Activated CD4-positive, alpha-beta T cell treated with anti-CD3 and anti-CD28 coated beads for 36 hours (primary cell): ENCODE measurements at regions not wholly inside any gene's neighbourhood (a gene's known extent, or its start where the extent isn't known, plus 50 kb on each side); places are given as distances from the start of the nearest gene placed in this dataset.

Source experiments
- ATAC-seq: fragments of 200-7000 bp; cut with Tn5 transposase; one replicate; pipeline ENCODE4 v1.10.0; 2021; ENCODE audit warnings: mild to moderate bottlenecking, moderate library complexity
- CTCF ChIA-PET: fragments of 350-600 bp; sonication (Branson Sonifier 250); formaldehyde crosslinking; loops from one replicate; lab custom pipeline; 2021; ENCODE audit warnings: antibody characterized with exemption; lab: Charles Lee
- POLR2A ChIA-PET: fragments of 350-600 bp; sonication (Branson Sonifier 250); formaldehyde crosslinking; loops from one replicate; lab custom pipeline; 2021; ENCODE audit warnings: antibody characterized with exemption, inconsistent platforms; lab: Charles Lee
- DNase-seq: peaks from one replicate; pipeline ENCODE4 v3.0.0-alpha.2; 2020
- H3K27ac Mint-ChIP-seq: one replicate; pipeline ENCODE4 v1.8.0; 2021; ENCODE audit warnings: mixed read lengths
- H3K27me3 Mint-ChIP-seq: one replicate; pipeline ENCODE4 v1.8.0; 2021; ENCODE audit warnings: mixed read lengths
- H3K36me3 Mint-ChIP-seq: one replicate; pipeline ENCODE4 v1.8.0; 2021; ENCODE audit warnings: low read depth, mixed read lengths
- H3K4me1 Mint-ChIP-seq: one replicate; pipeline ENCODE4 v1.8.0; 2021; ENCODE audit warnings: mixed read lengths
- H3K4me3 Mint-ChIP-seq: one replicate; pipeline ENCODE4 v1.8.0; 2021; ENCODE audit warnings: mild to moderate bottlenecking, moderate library complexity, mixed read lengths
- H3K9me3 Mint-ChIP-seq: one replicate; pipeline ENCODE4 v1.8.0; 2021; ENCODE audit warnings: low read depth, mixed read lengths
- intact Hi-C, 2 experiments: fragments of 100-400 bp; cut with DNase I in 1 of 2; cut with micrococcal nuclease in 1 of 2; formaldehyde crosslinking; loops; one replicate each; pipeline versions ENCODE4 v1.14.2 to v1.15.1; 2022 to 2024; cut with DNase I, micrococcal nuclease

GRCh38 chr10:113347508-113347907, 205.3 kb upstream of the HABP2 start:
- Mint-ChIP-seq H3K36me3 (no peaks in the 10 kb centered on the region), H3K4me1 (no peaks in the 10 kb centered on the region), H3K4me3 (no peak overlapping the region), H3K9me3 (no peaks in the 10 kb centered on the region), H3K27me3 (peaks cover 4% of the 10 kb centered on the region), H3K27ac (no peak overlapping the region)
- intact Hi-C loops = no loop called here
- ChIA-PET CTCF (no interaction called here), POLR2A (no interaction called here)
- no peak for DNase-seq
- no peak for ATAC-seq

GRCh38 chr10:113348694-113349093, 204.2 kb upstream of the HABP2 start:
- H3K4me1 Mint-ChIP-seq = no peaks in the 10 kb centered on the region
- CTCF ChIA-PET = interaction anchor here (0.6 kb wide), 1 partner anchor 1246 kb away, joined by 3 read pairs; no protein-coding TSS in a partner anchor
- DNase-seq = no peak

GRCh38 chr10:113350311-113351040, 202.4 kb upstream of the HABP2 start:
- no peak for DNase-seq
- intact Hi-C loops = no loop called here
- no peaks in the 10 kb centered on the region for H3K9me3 Mint-ChIP-seq
- peaks cover 4% of the 10 kb centered on the region for H3K27me3 Mint-ChIP-seq
- CTCF ChIA-PET = no interaction called here
- POLR2A ChIA-PET = no interaction called here
- H3K4me3 Mint-ChIP-seq = no peak overlapping the region
- no peak overlapping the region for H3K27ac Mint-ChIP-seq
- H3K36me3 Mint-ChIP-seq = no peaks in the 10 kb centered on the region
- no peak for ATAC-seq
- H3K4me1 Mint-ChIP-seq = no peaks in the 10 kb centered on the region

More at GRCh38 chr10:113348694-113349093, 204.2 kb upstream of the HABP2 start:
- Mint-ChIP-seq H3K9me3 (no peaks in the 10 kb centered on the region), H3K27ac (no peak overlapping the region), H3K36me3 (no peaks in the 10 kb centered on the region), H3K27me3 (peaks cover 4% of the 10 kb centered on the region), H3K4me3 (no peak overlapping the region)
- POLR2A ChIA-PET = no interaction called here
- ATAC-seq = no peak
- intact Hi-C loops = no loop called here

- intact Hi-C loops = no loop called here
- Mint-ChIP-seq H3K27me3 (no peaks in the 10 kb centered on the region), H3K36me3 (no peaks in the 10 kb centered on the region), H3K4me1 (no peaks in the 10 kb centered on the region), H3K27ac (no peak overlapping the region), H3K4me3 (no peak overlapping the region), H3K9me3 (no peaks in the 10 kb centered on the region)
- ChIA-PET POLR2A (no interaction called here), CTCF (interaction anchor here (0.6 kb wide), 1 partner anchor 55 kb away, joined by 4 read pairs; no protein-coding TSS in a partner anchor)
- no peak for ATAC-seq
- DNase-seq = no peak
Measured at GRCh38 chr10:113354711-113355110, 198.1 kb upstream of the HABP2 start.

- Mint-ChIP-seq H3K4me1 (no peaks in the 10 kb centered on the region), H3K27ac (no peak overlapping the region), H3K27me3 (no peaks in the 10 kb centered on the region), H3K36me3 (no peaks in the 10 kb centered on the region), H3K4me3 (no peak overlapping the region), H3K9me3 (no peaks in the 10 kb centered on the region)
- POLR2A ChIA-PET = no interaction called here
- CTCF ChIA-PET = no interaction called here
- no peak for DNase-seq
- no peak for ATAC-seq
- intact Hi-C loops = no loop called here
Measured at GRCh38 chr10:113356794-113357680, 195.8 kb upstream of the HABP2 start.

- ChIA-PET POLR2A (no interaction called here), CTCF (interaction anchor here (0.6 kb wide), 1 partner anchor 199 kb away, joined by 3 read pairs; no protein-coding TSS in a partner anchor)
- Mint-ChIP-seq H3K4me1 (peaks cover 2% of the 10 kb centered on the region), H3K27me3 (no peaks in the 10 kb centered on the region), H3K27ac (no peak overlapping the region), H3K9me3 (no peaks in the 10 kb centered on the region), H3K36me3 (no peaks in the 10 kb centered on the region), H3K4me3 (no peak overlapping the region)
- DNase-seq (no peak), ATAC-seq (no peak)
- intact Hi-C loops = no loop called here
Measured at GRCh38 chr10:113357681-113358300, 195.1 kb upstream of the HABP2 start.

- POLR2A ChIA-PET = no interaction called here
- Mint-ChIP-seq H3K9me3 (no peaks in the 10 kb centered on the region), H3K4me3 (no peak overlapping the region), H3K27me3 (no peaks in the 10 kb centered on the region), H3K4me1 (peaks cover 2% of the 10 kb centered on the region), H3K27ac (no peak overlapping the region), H3K36me3 (no peaks in the 10 kb centered on the region)
- CTCF ChIA-PET = no interaction called here
- no peak for ATAC-seq
- no peak for DNase-seq
- intact Hi-C loops = no loop called here
Measured at GRCh38 chr10:113359655-113360054, 193.2 kb upstream of the HABP2 start.

- Mint-ChIP-seq H3K4me3 (no peak overlapping the region), H3K4me1 (peaks cover 2% of the 10 kb centered on the region), H3K27ac (no peak overlapping the region), H3K9me3 (no peaks in the 10 kb centered on the region), H3K36me3 (no peaks in the 10 kb centered on the region), H3K27me3 (no peaks in the 10 kb centered on the region)
- DNase-seq = no peak
- CTCF ChIA-PET = no interaction called here
- intact Hi-C loops = no loop called here
- ATAC-seq = no peak
- POLR2A ChIA-PET = no interaction called here
Measured at GRCh38 chr10:113360870-113361269, 192.0 kb upstream of the HABP2 start.

GRCh38 chr10:113362645-113363091, 190.2 kb upstream of the HABP2 start:
- Mint-ChIP-seq H3K27ac (no peak overlapping the region), H3K4me1 (peaks cover 2% of the 10 kb centered on the region)
- POLR2A ChIA-PET = no interaction called here

GRCh38 chr10:113364227-113364626, 188.6 kb upstream of the HABP2 start:
- no peaks in the 10 kb centered on the region for H3K27me3 Mint-ChIP-seq
- POLR2A ChIA-PET = no interaction called here
- H3K27ac Mint-ChIP-seq = no peak overlapping the region
- H3K9me3 Mint-ChIP-seq = no peaks in the 10 kb centered on the region
- no peak for ATAC-seq
- H3K36me3 Mint-ChIP-seq = no peaks in the 10 kb centered on the region
- intact Hi-C loops = no loop called here
- no peak overlapping the region for H3K4me3 Mint-ChIP-seq
- peaks cover 2% of the 10 kb centered on the region for H3K4me1 Mint-ChIP-seq
- no peak for DNase-seq
- CTCF ChIA-PET = no interaction called here

More at GRCh38 chr10:113362645-113363091, 190.2 kb upstream of the HABP2 start:
- H3K9me3 Mint-ChIP-seq = no peaks in the 10 kb centered on the region
- ATAC-seq (no peak), DNase-seq (no peak)
- no peaks in the 10 kb centered on the region for H3K27me3 Mint-ChIP-seq
- intact Hi-C loops = no loop called here
- no peak overlapping the region for H3K4me3 Mint-ChIP-seq
- H3K36me3 Mint-ChIP-seq = no peaks in the 10 kb centered on the region
- CTCF ChIA-PET = interaction anchor here (0.8 kb wide), 1 partner anchor 1211 kb away, joined by 3 read pairs; no protein-coding TSS in a partner anchor

GRCh38 chr10:113368666-113369364, 184.0 kb upstream of the HABP2 start:
- no peaks in the 10 kb centered on the region for H3K36me3 Mint-ChIP-seq
- no peaks in the 10 kb centered on the region for H3K4me1 Mint-ChIP-seq
- ChIA-PET CTCF (no interaction called here), POLR2A (no interaction called here)
- H3K9me3 Mint-ChIP-seq = no peaks in the 10 kb centered on the region
- H3K27ac Mint-ChIP-seq = no peak overlapping the region
- intact Hi-C loops = no loop called here
- DNase-seq (no peak), ATAC-seq (no peak)
- peaks cover 6% of the 10 kb centered on the region for H3K27me3 Mint-ChIP-seq
- no peak overlapping the region for H3K4me3 Mint-ChIP-seq
